ENCODE measurements at regions not wholly inside any gene's neighbourhood (a gene's known extent, or its start where the extent isn't known, plus 50 kb on each side); places are given as distances from the start of the nearest gene placed in this dataset.

DNA sequence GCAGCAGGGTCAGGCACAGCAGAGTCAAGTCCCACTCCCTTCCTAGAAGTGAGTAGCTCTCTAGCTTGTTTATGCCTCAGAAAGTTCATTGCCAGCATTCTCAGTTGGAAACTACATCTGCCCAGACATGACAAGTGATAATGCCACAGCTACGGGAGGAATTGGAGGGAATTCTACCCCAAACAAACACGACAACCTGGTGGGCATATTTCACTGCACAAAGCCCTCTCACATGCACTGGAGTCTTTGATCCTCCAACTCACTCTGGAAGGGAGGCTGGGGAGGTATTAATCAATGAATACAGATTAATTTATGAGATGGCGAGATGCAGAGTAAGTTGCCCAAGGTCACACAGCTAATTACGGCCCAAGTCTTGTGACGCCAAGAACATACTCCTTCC, 126.0 kb upstream of the MGMT start:
- TF ChIP-seq YY1 (IDR thresholded peaks at IDR 0.05; ENCODE audit: low read depth), result no peak
- TF ChIP-seq RFX5 (IDR thresholded peaks at IDR 0.05; ENCODE audit: low read length), result no peak
- TF ChIP-seq, protein P1, sequence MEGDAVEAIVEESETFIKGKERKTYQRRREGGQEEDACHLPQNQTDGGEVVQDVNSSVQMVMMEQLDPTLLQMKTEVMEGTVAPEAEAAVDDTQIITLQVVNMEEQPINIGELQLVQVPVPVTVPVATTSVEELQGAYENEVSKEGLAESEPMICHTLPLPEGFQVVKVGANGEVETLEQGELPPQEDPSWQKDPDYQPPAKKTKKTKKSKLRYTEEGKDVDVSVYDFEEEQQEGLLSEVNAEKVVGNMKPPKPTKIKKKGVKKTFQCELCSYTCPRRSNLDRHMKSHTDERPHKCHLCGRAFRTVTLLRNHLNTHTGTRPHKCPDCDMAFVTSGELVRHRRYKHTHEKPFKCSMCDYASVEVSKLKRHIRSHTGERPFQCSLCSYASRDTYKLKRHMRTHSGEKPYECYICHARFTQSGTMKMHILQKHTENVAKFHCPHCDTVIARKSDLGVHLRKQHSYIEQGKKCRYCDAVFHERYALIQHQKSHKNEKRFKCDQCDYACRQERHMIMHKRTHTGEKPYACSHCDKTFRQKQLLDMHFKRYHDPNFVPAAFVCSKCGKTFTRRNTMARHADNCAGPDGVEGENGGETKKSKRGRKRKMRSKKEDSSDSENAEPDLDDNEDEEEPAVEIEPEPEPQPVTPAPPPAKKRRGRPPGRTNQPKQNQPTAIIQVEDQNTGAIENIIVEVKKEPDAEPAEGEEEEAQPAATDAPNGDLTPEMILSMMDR (IDR thresholded peaks at IDR 0.05), result no peak
- no peak for TF ChIP-seq NFIC (IDR thresholded peaks at IDR 0.05; ENCODE audit: borderline replicate concordance)
- no peak for TF ChIP-seq FOXM1 (IDR thresholded peaks at IDR 0.05; ENCODE audit: low read depth)
- TF ChIP-seq SIN3A (IDR thresholded peaks at IDR 0.05; ENCODE audit: borderline replicate concordance, low read depth, low read length), result no peak
- TF ChIP-seq ELF1 (IDR thresholded peaks at IDR 0.05), result no peak
- TF ChIP-seq, protein P2, sequence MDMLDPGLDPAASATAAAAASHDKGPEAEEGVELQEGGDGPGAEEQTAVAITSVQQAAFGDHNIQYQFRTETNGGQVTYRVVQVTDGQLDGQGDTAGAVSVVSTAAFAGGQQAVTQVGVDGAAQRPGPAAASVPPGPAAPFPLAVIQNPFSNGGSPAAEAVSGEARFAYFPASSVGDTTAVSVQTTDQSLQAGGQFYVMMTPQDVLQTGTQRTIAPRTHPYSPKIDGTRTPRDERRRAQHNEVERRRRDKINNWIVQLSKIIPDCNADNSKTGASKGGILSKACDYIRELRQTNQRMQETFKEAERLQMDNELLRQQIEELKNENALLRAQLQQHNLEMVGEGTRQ (IDR thresholded peaks at IDR 0.05; ENCODE audit: borderline replicate concordance, low read depth, low read length), result no peak
- TF ChIP-seq TAF1 (IDR thresholded peaks at IDR 0.05; ENCODE audit: borderline replicate concordance, low read depth, low read length), result no peak
- TF ChIP-seq EP300 (IDR thresholded peaks at IDR 0.05; ENCODE audit: borderline replicate concordance in 1 of 2, low read depth in 1 of 2, low read length in 1 of 2), result no peak
- TF ChIP-seq MXI1 (IDR thresholded peaks at IDR 0.05; ENCODE audit: low read depth, low read length), result no peak
- no peak for TF ChIP-seq RAD21 (IDR thresholded peaks at IDR 0.05; ENCODE audit: low read length)
- TF ChIP-seq, protein P3, sequence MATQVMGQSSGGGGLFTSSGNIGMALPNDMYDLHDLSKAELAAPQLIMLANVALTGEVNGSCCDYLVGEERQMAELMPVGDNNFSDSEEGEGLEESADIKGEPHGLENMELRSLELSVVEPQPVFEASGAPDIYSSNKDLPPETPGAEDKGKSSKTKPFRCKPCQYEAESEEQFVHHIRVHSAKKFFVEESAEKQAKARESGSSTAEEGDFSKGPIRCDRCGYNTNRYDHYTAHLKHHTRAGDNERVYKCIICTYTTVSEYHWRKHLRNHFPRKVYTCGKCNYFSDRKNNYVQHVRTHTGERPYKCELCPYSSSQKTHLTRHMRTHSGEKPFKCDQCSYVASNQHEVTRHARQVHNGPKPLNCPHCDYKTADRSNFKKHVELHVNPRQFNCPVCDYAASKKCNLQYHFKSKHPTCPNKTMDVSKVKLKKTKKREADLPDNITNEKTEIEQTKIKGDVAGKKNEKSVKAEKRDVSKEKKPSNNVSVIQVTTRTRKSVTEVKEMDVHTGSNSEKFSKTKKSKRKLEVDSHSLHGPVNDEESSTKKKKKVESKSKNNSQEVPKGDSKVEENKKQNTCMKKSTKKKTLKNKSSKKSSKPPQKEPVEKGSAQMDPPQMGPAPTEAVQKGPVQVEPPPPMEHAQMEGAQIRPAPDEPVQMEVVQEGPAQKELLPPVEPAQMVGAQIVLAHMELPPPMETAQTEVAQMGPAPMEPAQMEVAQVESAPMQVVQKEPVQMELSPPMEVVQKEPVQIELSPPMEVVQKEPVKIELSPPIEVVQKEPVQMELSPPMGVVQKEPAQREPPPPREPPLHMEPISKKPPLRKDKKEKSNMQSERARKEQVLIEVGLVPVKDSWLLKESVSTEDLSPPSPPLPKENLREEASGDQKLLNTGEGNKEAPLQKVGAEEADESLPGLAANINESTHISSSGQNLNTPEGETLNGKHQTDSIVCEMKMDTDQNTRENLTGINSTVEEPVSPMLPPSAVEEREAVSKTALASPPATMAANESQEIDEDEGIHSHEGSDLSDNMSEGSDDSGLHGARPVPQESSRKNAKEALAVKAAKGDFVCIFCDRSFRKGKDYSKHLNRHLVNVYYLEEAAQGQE (IDR thresholded peaks at IDR 0.05; ENCODE audit: low read depth, low read length), result no peak
- TF ChIP-seq FOSL2 (IDR thresholded peaks at IDR 0.05; ENCODE audit: borderline replicate concordance, low read depth), result no peak
